Forelimb muscle (tissue), 1 donor: ENCODE measurements at regions not wholly inside any gene's neighbourhood (a gene's known extent, or its start where the extent isn't known, plus 50 kb on each side); places are given as distances from the start of the nearest gene placed in this dataset.
"Not testable (repeated sequence)": the region's sequence is repeated elsewhere in the genome, so short reads cannot be mapped to it uniquely, and the experiment has no call there.

ENCODE experiments used
- DNase-seq: peaks from one replicate; pipeline ENCODE4 v3.0.0-alpha.2; 2013; ENCODE audit warnings: low read depth

DNA sequence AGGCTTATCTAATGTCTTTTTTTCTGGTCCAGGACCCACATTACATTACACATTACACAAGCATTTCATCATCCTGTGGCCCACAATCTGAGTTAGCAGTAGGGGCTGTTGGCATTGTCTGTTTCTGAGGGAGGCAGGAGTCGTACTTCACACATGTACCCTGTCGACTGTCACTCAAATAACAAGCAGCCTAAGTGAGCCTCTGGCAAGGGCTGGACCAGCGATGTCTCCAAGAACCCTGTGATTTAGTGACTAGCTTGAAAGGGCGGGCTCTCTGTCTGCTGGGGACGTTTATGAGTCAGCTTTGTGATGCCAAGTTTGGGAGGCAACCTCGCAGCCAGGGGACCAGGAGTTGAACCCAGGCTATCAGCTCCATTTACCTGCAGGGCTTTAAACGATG is 251.4 kb downstream of the HS3ST3B1 start:
- DNase-seq = no peak

DNA sequence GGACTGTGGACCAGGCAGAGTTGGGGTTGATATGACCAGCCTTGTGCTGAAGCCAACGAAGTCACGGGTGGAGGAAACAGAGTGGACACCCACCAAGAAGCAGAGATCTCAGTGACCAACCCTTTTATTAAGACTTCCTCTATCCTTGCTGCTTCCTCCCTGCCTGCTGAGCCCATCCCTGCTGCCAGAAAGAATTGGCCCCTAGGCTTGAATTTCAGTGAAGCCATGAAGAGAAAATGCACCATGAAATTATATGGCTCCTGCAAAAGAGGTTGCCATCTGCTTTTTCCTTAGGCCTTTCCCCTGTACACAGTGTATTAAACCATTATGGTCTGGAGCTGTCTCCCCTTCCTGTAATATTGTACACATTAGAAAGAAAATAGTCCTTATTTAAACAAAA is 246.7 kb downstream of the HS3ST3B1 start:
- DNase-seq = no peak

DNA sequence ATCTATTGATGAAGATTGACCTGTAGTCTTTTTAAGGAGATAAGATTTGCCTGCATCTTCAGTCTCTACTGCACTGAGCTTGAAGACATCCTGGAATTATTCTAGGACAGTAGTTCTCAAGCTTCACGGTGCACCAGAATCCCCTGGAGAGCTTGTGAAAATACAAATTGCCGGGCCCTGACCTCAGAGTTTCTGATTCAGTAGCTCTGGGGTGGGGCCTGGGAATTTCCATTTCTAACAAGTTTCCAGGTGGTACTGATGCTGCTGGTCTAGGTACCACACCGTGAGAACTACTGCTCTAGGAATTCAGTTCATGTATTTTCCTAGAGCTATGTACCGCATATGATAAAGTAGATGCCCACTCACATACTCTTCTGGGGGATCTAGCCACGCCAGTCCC is 246.1 kb downstream of the HS3ST3B1 start:
- DNase-seq = no peak

- no peak for DNase-seq
Measured at GRCh38 chr17:14545156-14545906, 244.4 kb downstream of the HS3ST3B1 start.

DNA sequence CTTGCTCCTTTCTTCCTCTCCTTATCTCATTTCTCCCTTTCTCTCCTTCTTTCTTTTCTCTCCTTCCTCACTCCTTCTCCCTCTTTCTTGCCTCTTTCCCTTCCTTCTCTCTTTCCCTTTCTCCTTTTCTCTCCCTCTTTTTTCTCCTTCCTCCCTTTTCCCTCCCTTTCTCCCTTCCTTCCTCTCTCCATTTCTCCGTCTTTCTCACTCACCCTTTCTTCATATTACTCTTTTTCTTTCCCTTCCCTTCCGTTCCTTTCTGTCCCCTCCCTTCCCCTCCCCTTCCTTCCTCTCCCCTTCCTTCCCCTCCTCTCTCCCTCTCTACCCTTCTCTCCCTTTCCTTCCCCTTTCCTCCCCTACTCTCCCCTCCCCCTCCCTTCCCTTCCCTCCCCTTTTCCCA is 240.8 kb downstream of the HS3ST3B1 start:
- no peak for DNase-seq

DNA sequence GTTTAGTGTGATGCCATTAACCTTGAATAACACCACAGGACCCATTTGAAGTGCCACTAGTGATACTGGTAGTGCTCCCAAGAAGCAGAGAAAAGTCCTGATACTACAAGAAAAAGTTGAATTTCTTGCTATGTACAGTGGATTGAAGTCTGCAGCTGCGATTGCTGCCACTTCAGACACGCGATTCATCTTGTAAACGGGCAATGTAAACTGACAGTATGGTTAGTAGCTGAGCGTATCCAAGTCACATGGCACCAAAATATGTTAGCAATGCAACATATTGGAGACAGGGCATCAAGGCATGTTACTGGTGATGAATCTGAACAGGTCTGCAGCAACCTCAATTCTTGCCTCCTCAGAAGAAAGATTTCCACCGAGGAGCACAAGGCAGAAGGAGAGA is 238.9 kb downstream of the HS3ST3B1 start:
- no peak for DNase-seq

DNA sequence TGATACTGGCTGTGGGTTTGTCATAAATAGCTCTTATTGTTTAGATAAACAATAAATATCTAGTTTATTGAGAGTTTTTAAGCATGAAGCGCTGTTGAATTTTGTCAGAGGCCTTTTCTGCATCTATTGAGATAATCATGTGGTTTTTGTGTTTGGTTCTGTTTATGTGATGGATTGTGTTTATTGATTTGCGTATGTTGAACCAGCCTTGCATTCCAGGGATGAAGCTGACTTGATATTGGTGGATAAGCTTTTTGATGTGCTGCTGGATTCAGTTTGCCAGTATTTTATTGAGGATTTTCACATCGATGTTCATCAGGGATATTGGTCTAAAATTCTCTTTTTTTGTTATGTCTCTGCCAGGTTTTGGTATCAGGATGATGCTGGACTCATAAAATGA is 231.4 kb downstream of the HS3ST3B1 start:
- not testable (repeated sequence) for DNase-seq

- DNase-seq = no peak
Measured at GRCh38 chr17:14525551-14526455, 224.9 kb downstream of the HS3ST3B1 start.

DNA sequence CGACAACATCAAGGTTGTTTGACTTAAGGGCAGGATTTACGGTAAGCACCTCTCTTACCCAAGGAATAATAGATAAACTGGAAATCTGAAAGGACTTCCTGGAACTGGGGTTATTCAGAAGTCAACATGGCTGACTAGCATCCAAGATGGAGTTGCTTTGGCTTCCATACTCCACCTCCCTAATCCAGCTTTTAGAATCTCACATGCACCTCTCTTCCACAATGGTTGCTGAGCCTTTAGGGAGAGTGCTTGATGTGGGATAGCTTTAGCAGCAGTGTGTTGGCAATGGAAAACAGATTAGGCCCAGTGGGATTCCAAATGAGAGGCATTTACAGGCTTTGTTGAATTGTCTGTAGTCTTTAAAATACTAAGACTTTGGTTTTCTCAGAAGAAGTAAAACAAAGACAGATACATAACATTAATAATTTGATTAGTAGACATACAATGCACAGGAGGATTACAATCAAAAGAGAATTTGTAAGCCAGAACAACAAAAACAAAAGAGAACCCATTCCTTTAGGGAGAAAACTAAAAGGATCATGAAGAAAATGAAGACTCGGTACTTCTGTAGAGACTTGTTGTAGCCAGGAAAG is 222.0 kb downstream of the HS3ST3B1 start:
- no peak for DNase-seq

GRCh38 chr17:14518919-14519318 is 218.0 kb downstream of the HS3ST3B1 start:
- DNase-seq = not testable (repeated sequence)

- no peak for DNase-seq
Measured at GRCh38 chr17:14514973-14515372, 214.1 kb downstream of the HS3ST3B1 start.

GRCh38 chr17:14513835-14514234 is 213.0 kb downstream of the HS3ST3B1 start:
- no peak for DNase-seq

DNA sequence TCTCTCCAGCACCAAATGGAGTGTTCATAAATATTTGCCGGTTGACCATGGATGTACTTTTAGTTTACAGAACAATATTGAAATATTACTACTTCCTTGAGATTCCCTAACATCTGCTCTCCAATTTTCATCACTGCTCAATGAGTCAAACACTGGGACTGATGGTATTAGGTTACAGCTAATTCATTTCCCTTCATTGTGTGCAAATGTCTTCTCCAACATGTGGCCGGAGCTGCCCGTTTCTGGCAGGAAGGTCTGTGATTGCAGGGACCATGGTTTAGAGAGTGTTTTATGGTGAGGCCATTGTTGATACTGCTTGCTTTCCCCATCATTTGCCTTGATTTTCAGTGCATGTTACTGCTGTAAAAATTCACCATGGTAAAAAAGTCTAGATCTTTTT is 209.3 kb downstream of the HS3ST3B1 start:
- DNase-seq = no peak

- DNase-seq = no peak
Measured at GRCh38 chr17:14508156-14508555, 207.3 kb downstream of the HS3ST3B1 start.

DNA sequence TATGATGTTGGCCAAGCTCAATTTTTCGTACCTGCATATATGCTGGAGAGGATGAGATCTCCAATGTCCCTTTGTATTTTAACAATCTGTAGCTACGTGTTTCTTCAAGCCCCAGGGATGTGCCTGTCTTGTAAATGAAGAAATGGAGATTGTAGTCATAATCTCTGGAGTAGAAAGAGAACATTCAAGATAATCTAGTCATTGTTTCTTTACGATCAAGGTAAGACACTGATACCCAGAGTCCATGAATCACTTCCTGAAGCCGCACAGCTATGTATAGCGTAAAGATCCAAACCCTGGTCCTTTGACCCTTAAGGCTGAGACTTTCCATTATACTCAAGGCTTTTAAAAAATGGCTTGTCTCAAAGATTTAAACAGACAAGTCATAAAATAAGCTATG is 205.5 kb downstream of the HS3ST3B1 start:
- DNase-seq = no peak

GRCh38 chr17:14505606-14506005 is 204.7 kb downstream of the HS3ST3B1 start:
- DNase-seq = no peak

- DNase-seq = no peak
Measured at GRCh38 chr17:14499976-14500375, 199.1 kb downstream of the HS3ST3B1 start.

DNA sequence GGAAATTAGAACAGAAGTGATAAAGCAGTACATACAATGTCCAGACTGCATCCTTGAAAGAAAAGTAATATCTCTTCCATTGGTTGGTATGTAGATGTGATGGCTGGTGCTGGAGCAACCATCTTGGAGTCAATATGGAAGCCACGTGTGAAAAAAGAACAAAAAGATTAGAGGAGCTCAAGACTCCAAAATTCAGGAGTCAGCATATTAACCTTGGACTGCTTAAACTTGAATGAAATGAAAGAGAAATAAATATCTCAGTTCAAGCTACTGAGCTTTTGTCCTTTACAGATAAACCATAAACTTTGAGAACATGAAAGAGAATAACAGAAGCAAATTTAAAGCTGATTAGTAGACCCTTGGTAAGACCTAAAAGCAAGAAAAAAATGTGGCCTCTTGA is 197.9 kb downstream of the HS3ST3B1 start:
- DNase-seq = no peak

GRCh38 chr17:14494161-14494560 is 193.3 kb downstream of the HS3ST3B1 start:
- DNase-seq = no peak

- DNase-seq = no peak
Measured at GRCh38 chr17:14489986-14490385, 189.1 kb downstream of the HS3ST3B1 start.

- no peak for DNase-seq
Measured at GRCh38 chr17:14488958-14489550, 188.2 kb downstream of the HS3ST3B1 start.

GRCh38 chr17:14487068-14487467 is 186.2 kb downstream of the HS3ST3B1 start:
- DNase-seq = no peak
